Skin of body (tissue), 1 donor: ENCODE measurements at regions not wholly inside any gene's neighbourhood (a gene's known extent, or its start where the extent isn't known, plus 50 kb on each side); places are given as distances from the start of the nearest gene placed in this dataset.
"Not testable (repeated sequence)": the region's sequence is repeated elsewhere in the genome, so short reads cannot be mapped to it uniquely, and the experiment has no call there.

Experiments
- DNase-seq: peaks from one replicate; lab custom pipeline; 2025; lab: John Stamatoyannopoulos, UW

DNA sequence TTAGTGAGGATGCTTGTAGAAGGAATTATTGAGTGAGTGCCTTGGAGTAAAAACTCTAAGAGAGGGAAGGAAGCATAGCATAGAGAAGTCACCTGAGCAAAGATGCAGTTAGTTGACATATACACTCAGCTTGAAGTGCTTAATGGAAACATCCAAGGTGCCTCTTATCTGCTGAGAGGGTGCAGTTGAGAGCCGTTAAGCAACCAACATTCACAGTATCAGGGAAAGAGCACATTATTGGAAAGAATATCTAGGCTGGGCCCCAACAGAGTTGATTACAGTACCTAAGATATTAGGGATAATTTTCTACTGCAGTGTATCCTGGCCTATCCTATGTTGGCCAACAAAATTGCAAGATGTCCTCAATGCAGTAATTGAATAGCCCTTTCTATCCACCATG, 302.0 kb downstream of the ETV1 start:
- DNase-seq = no peak

DNA sequence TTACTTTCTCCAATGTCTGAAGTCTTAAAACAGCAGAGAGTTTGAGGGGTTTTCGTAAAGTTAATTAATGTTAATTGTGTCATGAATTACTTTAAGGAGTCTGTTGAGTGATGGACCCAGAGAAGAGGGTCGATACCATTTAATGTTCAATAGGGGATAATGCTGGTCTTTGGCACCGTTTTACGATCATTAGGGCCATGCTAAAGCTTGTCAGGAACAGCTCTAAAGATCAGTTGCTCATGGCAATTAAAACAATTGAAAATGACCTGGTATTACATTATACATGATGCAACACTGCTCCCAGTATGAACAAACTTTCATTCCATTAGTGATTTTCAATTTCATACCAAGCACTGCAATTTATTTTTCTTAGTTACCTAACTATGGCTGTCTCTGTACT, 296.9 kb downstream of the ETV1 start:
- DNase-seq = no peak

DNA sequence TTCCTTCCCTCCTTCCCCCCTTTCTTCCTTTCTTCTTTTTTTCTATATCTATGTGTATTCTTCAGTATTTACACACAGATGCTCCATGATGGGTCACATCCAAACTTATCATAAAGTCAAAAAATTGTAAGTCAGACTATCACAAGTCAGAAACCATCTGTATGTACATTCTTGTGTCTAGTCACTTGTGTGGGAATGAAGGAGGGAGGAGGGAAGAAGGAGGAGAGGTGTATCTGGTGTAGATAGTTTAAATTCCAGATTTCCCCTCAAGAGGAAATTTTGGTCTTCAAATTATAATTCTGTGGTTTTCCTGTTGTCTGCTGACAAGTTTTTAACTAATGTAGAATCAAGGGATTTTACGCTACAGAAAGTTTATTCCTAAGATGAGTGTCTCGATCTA, 287.2 kb downstream of the ETV1 start:
- no peak for DNase-seq

DNA sequence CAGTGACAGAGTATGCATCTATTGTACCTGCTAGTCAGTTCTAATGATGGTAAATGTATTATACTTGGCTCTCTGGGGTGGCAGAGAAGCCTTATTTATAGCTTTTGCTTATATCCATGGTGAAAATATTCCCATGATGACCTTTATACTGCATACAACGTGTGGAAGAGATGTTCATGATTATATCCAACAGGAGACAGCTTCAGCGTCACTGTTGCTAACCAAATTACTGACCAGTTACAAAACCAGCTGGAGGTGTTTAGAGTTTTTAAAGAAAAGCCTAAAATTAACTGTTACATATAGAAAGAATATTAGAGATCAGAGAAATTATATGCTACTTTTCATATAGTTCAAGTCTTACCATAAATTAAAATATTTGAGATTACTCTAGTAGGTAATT, 280.8 kb downstream of the ETV1 start:
- no peak for DNase-seq

DNA sequence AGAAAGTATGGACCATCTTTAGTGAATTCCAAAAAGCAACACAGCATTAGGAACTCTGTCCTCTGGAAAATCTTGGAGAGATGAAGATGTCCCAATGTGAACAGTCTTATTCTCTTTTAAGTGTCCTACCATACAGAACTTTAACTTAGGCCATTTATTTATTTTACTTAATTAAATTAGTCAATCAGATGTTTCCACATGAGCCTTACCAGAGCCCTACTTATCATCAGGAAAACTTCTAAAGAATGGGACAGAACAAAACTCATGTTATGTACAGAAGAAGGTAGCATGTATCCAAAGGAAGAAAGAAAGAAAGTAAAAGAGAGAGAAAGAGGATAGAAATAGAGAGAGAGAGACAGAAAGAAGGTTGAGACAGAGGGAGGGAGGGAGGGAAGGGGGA, 276.4 kb downstream of the ETV1 start:
- no peak for DNase-seq

DNA sequence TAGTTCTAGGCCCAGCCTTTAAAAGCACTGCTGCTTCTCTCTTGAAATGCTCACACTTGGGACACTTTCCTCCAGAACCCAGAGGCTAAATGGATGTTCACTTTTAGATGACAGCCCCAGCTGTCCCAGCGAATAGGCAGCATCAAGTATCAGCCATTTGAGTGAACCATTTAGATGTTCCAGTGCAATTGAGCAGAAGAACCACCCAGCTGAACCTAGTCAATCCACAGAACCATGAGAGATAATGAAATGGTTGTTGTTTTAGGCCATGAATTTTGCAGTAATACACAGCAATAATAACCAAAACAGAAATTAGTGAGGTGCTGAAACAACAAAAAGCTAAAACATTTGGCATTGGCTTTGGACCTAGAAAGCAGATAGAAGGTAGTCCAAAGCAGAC, 273.9 kb downstream of the ETV1 start:
- no peak for DNase-seq

DNA sequence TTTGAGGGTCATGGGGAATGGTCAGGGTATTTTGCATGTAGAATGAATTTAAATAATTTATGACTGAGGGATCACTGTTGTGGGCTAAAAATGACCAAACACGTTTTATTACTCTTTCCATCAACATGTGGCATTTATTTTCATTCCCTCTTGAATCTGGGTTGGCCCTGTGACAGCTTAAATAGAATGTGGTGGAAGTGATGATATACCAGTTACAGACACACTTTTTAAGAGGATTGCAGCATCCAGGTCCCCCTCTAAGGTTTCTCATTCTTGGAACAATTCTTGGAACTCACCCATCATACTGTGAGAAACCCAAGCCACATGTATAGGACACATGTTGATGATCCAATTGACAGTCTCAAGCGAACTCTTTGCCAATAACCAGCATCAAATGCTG, 272.4 kb downstream of the ETV1 start:
- no peak for DNase-seq

DNA sequence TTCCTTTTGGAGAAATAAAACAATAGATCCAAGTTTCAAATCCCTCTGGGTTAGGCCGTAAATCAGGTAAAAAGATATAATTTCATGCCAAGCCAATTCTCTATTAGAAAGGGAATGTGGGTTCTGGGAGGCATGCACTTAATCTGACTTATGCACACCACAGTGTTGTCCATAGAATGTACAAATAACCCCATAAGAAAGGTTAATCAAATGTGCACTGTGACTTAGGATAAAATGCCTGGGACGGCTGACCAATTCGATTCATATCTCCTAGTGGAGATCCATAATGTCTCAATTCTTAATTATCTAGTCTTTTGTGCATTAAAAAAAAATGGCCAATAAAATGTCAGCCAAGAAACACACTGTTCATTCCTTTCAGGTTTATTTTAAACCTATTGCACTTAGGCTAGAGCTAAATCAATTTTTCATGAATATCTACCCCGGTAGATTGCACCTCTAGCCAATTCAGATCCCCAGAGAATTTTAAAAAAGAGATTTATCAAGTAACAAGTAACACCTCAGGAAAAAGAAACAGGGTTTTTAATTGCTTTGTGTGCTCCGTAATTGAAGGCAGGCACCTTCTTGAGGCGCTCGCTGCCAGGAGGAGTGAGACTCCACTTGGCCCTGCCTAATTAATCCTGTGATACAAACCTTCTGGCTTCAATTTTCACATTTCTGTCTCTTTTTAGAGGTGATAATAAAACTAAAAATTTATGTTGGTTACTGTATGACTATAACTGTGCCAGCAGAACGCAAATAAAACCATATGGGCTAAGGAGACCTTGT, 265.1 kb downstream of the ETV1 start:
- DNase-seq = no peak

DNA sequence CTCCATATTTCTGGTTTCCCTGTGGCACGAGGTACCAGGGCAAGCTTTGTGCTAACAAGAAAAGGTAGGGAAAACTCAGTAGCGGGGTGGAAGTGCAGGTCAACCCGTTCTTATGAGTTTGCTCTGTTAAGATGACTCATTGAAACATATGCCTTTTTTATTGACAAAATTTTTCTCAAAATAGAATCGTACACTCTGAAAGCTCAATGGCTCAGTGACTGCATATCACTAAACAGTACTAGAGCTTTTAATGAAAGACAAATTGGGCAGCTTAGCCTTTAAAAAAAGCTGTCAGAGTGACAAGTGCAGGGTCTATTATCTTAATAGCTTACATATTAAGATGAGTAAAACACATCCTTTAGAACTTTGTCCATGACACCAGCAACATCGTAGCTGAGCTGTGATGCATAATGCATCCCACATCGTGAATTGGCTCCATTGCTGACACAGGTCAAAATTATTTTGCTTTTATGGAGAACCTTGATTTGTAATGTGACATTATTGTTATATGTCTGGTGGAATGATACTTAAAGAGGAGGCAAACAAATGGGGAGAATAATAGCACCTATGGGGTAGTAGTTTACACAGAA, 264.4 kb downstream of the ETV1 start:
- DNase-seq = no peak

DNA sequence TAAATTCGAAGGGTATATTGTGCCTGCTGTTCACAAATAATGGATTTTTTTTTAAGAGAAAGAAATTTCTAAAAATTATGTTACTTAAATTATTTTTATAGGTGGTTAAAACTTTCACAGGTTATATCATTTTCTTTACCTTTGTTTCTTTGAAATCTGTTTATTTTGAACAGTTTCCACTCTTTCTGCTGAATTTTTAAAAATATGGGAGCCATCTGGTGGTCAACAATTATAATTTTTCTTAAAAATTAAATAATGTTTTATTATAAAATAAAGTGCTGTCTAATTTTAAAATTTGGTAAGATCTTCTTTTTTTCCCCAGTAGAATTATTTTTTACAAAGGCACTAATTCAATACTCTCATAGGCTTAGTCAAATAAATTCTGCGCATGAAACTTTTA, 263.9 kb downstream of the ETV1 start:
- DNase-seq = no peak

DNA sequence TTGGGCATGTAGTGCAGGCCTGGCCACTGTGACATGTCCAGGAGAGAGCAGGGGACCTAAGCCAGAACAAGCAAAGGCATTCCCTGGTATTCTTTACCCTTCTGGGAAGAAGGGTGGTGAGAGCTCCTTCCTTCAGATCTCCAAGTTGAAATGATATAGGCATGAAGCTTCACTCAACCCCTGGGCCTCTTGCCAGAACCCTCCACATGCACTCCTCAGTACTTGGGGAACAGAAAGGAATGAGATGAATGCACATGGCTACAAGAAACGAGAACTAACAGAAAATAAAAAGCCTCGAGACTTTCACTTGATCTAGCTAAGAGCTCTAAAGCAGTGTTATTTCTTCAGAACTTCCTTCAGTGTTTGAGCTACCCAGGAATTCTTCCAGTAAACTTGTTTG, 262.2 kb downstream of the ETV1 start:
- DNase-seq = no peak

DNA sequence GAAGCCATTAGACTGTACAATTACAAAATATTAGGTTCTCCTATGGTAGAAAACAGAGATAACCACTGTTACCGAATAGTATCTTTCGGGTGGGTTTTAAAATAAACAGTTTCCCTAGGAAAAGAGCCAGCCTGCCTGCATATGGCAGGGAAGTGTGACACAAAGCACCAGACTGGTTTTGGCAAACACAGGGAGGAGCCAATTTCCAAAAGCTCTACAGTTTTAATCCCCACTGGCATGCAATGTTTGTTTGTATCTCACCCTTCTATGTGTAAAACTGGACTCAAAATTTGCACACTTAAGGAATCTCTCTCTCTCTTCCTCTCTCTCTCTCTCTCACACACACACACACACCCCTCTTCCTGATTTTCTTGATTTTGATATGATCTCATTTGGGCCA, 261.7 kb downstream of the ETV1 start:
- DNase-seq = no peak

DNA sequence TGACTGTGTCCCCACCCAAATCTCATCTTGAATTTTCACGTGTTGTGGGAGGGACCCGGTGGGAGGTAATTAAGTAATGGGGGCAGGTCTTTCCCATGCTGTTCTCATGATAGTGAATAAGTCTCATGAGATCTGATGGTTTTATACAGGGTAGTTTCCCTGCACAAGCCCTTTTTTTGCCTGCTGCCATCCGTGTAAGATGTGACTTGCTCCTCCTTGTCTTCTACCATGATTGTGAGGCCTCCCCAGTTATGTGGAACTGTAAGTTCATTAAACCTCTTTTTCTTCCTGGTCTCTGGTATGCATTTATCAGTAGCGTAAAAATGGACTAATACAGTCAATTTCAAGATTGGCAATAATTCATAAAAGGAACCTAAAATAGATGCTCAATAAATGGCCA, 261.0 kb downstream of the ETV1 start:
- not testable (repeated sequence) for DNase-seq

DNA sequence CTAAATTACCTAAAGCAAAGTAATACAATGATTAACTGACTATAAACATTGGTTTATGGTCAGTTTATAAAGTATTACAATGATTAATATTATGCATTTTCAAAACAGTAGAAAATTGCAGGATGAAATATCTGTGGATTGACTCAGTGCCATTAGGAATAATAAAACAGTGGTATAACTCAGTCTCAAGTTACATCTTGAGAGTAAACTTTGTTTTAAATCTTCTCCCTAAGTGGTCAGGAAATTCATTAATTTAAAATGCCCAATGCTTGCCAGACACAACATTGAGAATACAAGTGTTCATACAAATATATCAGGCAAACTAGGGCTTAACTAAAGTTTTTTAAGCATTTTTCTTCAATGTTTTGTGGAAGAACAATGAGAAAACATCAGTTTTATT, 257.8 kb downstream of the ETV1 start:
- no peak for DNase-seq

DNA sequence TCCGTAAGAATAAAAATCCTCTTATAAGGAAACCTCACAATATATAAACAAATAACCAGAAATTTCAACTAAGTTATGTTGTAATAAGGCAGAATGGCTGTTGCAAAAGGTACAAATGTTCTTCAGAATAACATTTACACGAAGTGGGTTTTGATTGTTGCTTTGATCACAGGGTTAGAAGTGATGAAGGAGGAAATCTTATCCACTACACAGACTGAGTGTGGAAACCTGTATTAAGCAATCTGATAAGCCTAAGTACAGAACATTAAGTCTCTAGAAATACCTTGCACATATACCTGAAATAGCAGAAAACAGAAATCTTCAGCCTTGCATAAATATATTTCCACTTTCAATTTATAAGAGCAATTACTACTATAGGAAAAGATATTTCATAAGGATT, 251.9 kb downstream of the ETV1 start:
- no peak for DNase-seq

DNA sequence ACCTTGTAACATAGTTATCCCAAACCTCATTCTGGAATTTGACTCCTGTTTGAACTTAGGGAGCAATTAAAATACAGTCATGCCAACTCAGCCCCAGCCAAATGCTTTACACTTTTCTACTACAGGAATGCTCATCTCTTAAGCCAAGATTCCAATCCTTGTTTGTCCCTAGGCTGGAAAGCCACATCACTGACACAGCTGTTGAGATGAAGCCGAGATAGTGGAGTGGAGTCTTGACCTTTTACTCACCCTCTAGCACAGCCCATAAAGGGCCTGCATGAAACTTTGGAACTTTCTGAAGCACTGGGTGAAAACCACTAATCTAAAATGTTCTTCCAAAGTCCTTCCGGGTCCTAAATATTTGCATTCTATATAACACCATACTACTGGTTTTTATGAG, 247.3 kb downstream of the ETV1 start:
- no peak for DNase-seq

DNA sequence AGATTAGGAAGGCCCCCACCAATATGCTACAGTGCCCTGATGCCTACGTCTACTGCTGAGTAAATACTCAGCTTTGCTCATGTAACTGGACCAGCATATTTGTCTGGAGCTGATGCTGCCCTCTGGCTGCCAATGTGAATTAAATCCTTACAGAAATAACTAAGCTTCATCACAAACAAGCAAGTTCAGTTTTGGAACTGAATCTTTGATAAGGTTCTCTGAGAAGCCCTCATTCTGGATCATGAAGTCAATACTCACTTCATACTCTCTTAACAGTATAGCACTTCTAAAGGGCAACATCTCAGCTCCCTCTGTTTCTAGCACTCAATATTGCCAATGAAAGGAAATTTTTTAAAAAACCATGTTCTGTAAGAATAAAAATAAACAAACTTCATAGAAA, 246.7 kb downstream of the ETV1 start:
- DNase-seq = peak; percentile 8

DNA sequence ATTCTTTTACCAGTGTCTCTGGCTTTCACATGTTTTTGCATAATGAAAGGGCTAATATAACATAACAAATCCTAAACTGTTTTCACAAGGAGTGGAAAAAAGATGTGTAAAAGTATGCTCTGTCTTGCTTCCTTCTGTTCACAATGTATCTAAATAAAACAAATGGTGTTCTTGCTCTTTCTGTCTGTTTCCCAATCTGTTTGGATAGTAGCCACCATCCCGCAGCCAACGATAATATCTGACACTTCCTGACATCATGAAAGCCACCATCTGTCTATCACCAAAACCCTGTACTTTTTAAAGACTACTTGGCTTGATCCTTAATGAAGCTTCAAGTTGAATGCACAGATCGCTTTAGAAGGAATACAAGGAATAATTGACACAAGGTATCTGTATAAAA, 246.2 kb downstream of the ETV1 start:
- no peak for DNase-seq

DNA sequence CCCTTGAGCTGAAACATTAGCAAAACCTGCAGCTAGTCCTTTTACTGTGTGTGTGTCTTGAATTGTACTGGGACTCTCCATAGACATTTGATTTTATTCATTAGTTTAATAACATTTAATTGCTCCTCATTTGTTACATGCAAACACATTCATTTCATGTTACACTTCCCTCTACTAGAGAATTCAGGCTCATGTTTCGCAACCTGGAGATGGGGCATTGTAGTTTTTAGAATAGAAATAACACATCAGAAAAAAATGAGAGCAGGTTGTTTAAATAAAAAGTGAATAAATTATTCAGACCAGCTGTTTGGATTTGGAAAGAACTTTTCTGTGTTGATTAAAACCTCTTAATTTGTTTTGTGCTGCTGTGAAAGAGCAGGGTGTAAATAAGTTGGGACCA, 243.9 kb downstream of the ETV1 start:
- DNase-seq = no peak

DNA sequence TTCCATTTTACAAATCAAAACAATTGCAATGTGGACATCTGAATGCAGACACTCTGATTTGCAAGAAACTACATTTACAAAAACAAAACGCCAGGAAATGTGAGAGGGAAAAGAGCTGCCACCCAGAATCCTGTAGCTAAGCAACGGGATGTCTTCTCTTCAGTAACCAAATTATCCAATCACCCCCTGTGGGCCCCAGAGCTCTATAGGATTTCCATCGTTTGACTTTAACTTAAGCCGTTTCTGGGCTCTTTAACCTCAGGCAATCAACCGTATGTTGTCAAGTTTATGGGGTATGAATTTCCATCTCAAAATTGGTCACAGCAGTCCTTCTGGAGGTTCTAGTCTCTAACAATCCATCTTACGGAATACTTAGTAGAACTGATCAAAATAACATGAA, 240.5 kb downstream of the ETV1 start:
- DNase-seq = no peak

DNA sequence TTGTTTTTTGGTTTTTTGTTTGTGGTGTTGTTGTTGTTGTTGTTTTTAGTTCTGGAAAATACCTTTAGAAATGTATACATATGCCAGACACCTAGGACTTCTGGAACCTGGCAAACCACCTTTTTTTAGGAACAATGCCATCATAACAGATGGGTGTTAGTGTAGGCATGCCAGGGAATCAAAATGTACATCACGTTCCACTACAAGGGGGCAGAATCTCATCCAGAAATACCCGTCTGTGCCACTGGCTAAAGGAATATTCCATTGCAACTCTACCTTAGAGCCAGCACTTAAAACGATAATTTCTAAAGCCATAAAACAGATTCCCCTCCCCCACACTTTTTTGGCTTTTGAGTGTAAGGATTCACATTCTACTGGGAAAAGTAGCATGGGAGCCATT, 239.8 kb downstream of the ETV1 start:
- DNase-seq = no peak

DNA sequence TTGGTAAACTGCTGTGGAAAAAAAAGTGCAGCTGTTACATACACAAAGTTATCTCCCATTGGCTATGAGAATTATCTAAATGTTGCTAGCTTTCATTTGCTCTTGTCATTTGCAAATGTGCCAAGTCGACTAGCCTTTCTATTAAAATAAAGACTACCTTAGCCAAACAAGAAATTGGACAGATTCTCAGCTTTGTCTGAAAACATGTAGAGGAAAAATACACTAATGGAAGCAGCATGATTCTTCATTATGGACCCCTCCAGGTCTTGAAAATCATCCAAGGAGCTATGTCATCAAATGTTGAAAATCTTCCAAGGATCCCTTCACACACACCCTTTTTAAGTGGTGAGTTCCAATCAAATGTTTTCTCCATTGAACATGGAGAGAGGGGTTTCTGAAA, 237.7 kb downstream of the ETV1 start:
- DNase-seq = no peak

DNA sequence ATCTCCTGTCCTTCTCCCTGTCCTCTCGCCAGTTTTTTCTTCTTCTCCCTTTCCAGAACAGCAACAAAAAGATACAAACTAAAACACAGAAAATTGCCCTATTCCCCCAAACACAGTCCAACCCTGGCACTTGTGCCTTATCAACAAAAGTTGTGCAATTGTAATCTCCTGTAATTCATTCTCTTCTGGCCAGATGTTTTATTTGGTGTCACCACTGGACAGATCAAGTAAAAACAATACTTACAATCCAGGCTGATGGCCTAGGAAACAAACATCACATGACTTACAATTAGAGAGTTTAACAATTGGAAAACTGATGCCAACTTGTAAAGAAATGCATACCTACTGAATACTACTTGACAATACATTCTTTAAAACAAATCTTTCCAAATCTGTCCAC, 231.6 kb downstream of the ETV1 start:
- DNase-seq = no peak

DNA sequence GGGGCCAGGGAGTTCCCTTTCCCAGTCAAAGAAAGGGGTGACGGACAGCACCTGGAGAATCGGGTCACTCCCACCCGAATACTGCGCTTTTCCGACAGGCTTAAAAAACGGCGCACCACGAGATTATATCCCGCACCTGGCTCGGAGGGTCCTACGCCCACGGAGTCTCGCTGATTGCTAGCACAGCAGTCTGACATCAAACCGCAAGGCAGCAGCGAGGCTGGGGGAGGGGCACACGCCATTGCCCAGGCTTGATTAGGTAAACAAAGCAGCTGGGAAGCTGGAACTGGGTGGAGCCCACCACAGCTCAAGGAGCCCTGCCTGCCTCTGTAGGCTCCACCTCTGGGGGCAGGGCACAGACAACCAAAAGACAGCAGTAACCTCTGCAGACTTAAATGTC, 223.6 kb downstream of the ETV1 start:
- DNase-seq = not testable (repeated sequence)
